HCT116 (cell line): ENCODE measurements at regions not wholly inside any gene's neighbourhood (a gene's known extent, or its start where the extent isn't known, plus 50 kb on each side); places are given as distances from the start of the nearest gene placed in this dataset.

ENCODE experiments used
- CTCF ChIP-seq, 3 experiments: fragments of 200-600 bp in 1 of 3; sonication (generic) in 1 of 3; IDR thresholded peaks in 2 of 3; conservative IDR thresholded peaks in 1 of 3; 2 replicates each; pipeline ENCODE4 v1.5.1; 2012 to 2017; ENCODE audit warnings: low read depth in 2 of 3, low read length in 2 of 3, antibody characterized with exemption in 1 of 3, borderline replicate concordance in 1 of 3, control low read depth in 1 of 3, mild to moderate bottlenecking in 1 of 3, mixed read lengths in 1 of 3, mixed run types in 1 of 3, moderate library complexity in 1 of 3; ENCODE audit not compliant: insufficient read depth in 1 of 3
- EZH2 ChIP-seq: fragments of 200-600 bp; sonication (generic); IDR thresholded peaks from 2 replicates; pipeline ENCODE4 v1.6.1; 2017; ENCODE audit warnings: antibody characterized with exemption, mixed run types
- EZH2phosphoT487 ChIP-seq: fragments of 200-600 bp; IDR thresholded peaks from 2 replicates; pipeline ENCODE4 v1.6.1; 2018; ENCODE audit warnings: antibody characterized with exemption, borderline replicate concordance
- POLR2AphosphoS5 ChIP-seq: IDR thresholded peaks from 2 replicates; pipeline ENCODE4 v1.6.1; 2011; ENCODE audit warnings: mild to moderate bottlenecking, low read depth, low read length, moderate library complexity
- SIN3A ChIP-seq: IDR thresholded peaks from 2 replicates; pipeline ENCODE4 v1.6.1; 2012; ENCODE audit warnings: low read depth
- ZFX ChIP-seq: fragments of 450-650 bp; IDR thresholded peaks from 2 replicates; pipeline ENCODE4 v1.6.1; 2017
- TF ChIP-seq, protein P1 (sequence below): IDR thresholded peaks from 2 replicates; pipeline ENCODE4 v1.6.1; 2012; ENCODE audit warnings: low read depth

DNA sequence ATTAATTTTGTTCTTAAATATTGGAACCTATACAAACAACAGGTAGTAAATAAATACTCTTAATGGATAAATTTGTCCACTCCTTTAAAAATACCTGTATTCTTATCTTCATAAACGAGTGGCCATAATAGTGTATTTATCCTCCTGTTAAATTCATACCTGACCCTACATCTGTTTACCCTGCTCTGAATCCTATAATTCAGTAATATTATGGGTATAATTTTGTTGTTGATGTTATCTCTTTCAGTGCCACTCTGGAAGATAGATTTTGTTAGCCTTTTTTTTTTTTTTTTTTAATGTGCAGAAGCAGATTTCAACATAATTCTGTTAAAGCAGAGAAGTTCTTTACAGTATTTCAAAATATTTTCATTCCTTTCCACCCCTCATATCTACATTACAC lies 1337.9 kb downstream of the PLA2G4A start:
- TF ChIP-seq POLR2AphosphoS5 (no peak), CTCF (IDR thresholded peaks at IDR 0.05 in 2 of 3, conservative IDR thresholded peaks at IDR 0.05 in 1 of 3; ENCODE audit: borderline replicate concordance in 1 of 3, insufficient read depth in 1 of 3, low read depth in 2 of 3, low read length in 2 of 3) (no peak), EZH2 (no peak), SIN3A (no peak), EZH2phosphoT487 (no peak), ZFX (no peak)
- TF ChIP-seq, protein P1, sequence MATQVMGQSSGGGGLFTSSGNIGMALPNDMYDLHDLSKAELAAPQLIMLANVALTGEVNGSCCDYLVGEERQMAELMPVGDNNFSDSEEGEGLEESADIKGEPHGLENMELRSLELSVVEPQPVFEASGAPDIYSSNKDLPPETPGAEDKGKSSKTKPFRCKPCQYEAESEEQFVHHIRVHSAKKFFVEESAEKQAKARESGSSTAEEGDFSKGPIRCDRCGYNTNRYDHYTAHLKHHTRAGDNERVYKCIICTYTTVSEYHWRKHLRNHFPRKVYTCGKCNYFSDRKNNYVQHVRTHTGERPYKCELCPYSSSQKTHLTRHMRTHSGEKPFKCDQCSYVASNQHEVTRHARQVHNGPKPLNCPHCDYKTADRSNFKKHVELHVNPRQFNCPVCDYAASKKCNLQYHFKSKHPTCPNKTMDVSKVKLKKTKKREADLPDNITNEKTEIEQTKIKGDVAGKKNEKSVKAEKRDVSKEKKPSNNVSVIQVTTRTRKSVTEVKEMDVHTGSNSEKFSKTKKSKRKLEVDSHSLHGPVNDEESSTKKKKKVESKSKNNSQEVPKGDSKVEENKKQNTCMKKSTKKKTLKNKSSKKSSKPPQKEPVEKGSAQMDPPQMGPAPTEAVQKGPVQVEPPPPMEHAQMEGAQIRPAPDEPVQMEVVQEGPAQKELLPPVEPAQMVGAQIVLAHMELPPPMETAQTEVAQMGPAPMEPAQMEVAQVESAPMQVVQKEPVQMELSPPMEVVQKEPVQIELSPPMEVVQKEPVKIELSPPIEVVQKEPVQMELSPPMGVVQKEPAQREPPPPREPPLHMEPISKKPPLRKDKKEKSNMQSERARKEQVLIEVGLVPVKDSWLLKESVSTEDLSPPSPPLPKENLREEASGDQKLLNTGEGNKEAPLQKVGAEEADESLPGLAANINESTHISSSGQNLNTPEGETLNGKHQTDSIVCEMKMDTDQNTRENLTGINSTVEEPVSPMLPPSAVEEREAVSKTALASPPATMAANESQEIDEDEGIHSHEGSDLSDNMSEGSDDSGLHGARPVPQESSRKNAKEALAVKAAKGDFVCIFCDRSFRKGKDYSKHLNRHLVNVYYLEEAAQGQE, result no peak
